ENCODE measurements at regions not wholly inside any gene's neighbourhood (a gene's known extent, or its start where the extent isn't known, plus 50 kb on each side); places are given as distances from the start of the nearest gene placed in this dataset.
"Not testable (repeated sequence)": the region's sequence is repeated elsewhere in the genome, so short reads cannot be mapped to it uniquely, and the experiment has no call there.

DNA sequence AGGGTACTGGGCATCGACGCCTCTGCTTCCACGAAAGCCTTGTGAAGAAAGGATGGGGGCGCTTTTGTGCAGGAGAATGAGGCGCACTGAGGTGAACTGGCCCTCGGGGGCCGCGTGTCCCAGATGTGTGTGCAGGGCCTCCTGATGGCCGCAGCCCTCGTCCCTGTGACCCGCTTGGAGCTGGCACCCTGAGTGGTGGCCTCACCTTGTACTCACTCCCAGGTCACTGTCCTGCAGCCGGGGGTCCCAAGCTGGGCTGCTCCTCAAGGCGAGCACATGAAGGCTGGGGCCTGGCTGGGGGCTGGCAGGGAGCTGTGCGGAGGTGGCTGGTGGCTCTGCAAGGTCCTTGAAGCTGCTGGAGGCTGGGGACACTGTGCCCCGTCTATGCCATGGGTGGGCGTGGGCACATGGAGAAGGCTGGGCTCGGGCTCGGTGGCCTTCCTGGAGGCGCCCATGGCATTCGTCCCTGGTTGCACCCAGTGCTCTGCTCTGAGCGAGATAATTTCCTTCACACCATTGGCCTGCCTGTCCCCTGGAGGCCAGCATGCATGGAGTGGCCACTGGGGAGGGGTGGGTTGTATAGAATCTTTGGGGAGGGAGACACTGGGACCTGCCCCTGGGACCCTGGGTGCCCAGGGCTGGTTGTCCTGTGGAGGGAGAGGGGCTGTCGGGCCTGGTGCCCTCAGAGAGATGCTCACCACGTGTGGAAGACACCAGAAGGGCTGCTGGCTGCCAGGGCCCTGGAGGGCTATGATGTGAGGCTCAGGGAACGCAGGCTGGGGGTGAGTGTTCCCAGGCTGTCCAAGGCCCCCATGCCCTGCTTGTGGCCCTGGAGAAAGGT is 79.3 kb downstream of the TMEM121 start (continued):
- TF ChIP-seq ZBTB10 (CRISPR knock-in tag; IDR thresholded peaks at IDR 0.05; ENCODE audit: borderline replicate concordance) (no peak), SALL2 (CRISPR knock-in tag; IDR thresholded peaks at IDR 0.05) (no peak), RORA (CRISPR knock-in tag; IDR thresholded peaks at IDR 0.05) (no peak), PRMT3 (CRISPR knock-in tag; IDR thresholded peaks at IDR 0.05; ENCODE audit: borderline replicate concordance, low read depth) (no peak)

DNA sequence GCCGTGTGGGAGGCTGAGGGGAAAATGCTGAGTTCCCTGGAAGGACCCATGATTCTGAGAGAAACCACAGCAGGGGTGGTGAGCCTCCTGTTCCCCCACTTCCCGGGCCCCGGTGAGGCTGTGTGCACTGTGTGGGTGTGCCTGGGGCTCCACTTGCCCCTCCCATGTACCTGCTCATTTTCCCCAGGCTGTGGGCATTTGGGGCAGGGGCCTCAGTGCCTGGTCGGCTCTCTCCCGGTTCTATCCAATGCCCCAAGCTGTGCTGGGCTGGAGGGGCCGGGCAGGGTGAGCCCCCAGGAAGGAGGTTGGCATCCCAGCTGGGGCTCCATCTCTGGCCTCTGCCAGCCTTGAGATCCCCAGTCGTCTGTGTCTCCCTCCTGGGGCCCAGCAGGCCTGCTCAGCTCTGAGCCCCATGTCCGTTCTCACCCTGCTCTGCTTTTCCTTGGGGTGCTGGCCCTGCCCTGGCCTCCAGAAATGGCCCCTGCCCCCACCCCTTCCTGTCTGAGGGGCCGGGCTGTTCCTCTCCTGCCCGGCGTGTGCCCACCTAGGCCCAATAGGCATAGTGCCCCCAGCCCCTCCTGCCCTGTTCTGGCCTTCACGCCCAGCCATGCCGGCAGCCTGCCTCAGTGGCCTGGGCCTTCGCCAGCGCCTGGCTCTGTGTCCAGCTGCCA is 80.1 kb downstream of the TMEM121 start:
- H4K20me1 ChIP-seq (ENCODE audit: insufficient read depth, low read length); FAIRE-seq; H3K9me3 ChIP-seq (ENCODE audit: low read length); CTCF ChIA-PET (ENCODE audit: low intra/inter-chr PET ratio, low total read pairs); H3K36me3 ChIP-seq (replicated peaks in 1 of 2; ENCODE audit: control insufficient read depth in 1 of 2, insufficient read depth in 2 of 2, low read length in 2 of 2); H3K9ac ChIP-seq (ENCODE audit: insufficient read depth, low read depth, low read length); H3K27ac ChIP-seq (ENCODE audit: extremely low read length, insufficient read depth, low read length); POLR2A ChIA-PET; H3K4me1 ChIP-seq (ENCODE audit: insufficient read depth, low read length); ATAC-seq; H3K4me2 ChIP-seq (ENCODE audit: low read depth, low read length); H2AFZ ChIP-seq (ENCODE audit: low read length); H3K79me2 ChIP-seq (ENCODE audit: insufficient read depth, low read length); H3K4me3 ChIP-seq (replicated peaks in 1 of 3; ENCODE audit: insufficient read depth in 1 of 3, low read depth in 2 of 3, low read length in 3 of 3); DNase-seq (ENCODE audit: low spot score); in situ Hi-C loops (cut with HindIII; ENCODE audit: extremely low pct_ligation_motif_present, low pct_unique_long_range_greater_than_20kb); intact Hi-C loops (cut with micrococcal nuclease; ENCODE audit: unreplicated experiment); BruUV-seq (replicated peaks): not testable (repeated sequence)
- WGBS (ENCODE audit: low lambda C conversion rate): 3% methylated on average over 7 of the region's 15 CpGs
- H3K27me3 ChIP-seq (ENCODE audit: control insufficient read depth in 1 of 2, insufficient read depth in 2 of 2, low read length in 2 of 2): peaks cover 2 to 24% of the 10 kb centered on the region in 2 experiments; a peak in 4 of 5 replicates

- peaks cover 2 to 19% of the 10 kb centered on the region in 2 experiments; a peak in 4 of 5 replicates for H3K27me3 ChIP-seq (ENCODE audit: control insufficient read depth in 1 of 2, insufficient read depth in 2 of 2, low read length in 2 of 2)
- H3K4me2 ChIP-seq (ENCODE audit: low read depth, low read length); H2AFZ ChIP-seq (ENCODE audit: low read length); H3K9me3 ChIP-seq (ENCODE audit: low read length); H3K4me3 ChIP-seq (replicated peaks in 1 of 3; ENCODE audit: insufficient read depth in 1 of 3, low read depth in 2 of 3, low read length in 3 of 3); H3K9ac ChIP-seq (ENCODE audit: insufficient read depth, low read depth, low read length); intact Hi-C loops (cut with micrococcal nuclease; ENCODE audit: unreplicated experiment); in situ Hi-C loops (cut with HindIII; ENCODE audit: extremely low pct_ligation_motif_present, low pct_unique_long_range_greater_than_20kb); H3K4me1 ChIP-seq (ENCODE audit: insufficient read depth, low read length); H3K36me3 ChIP-seq (replicated peaks in 1 of 2; ENCODE audit: control insufficient read depth in 1 of 2, insufficient read depth in 2 of 2, low read length in 2 of 2); DNase-seq (ENCODE audit: low spot score); BruUV-seq (replicated peaks); FAIRE-seq; POLR2A ChIA-PET; ATAC-seq; H3K27ac ChIP-seq (ENCODE audit: extremely low read length, insufficient read depth, low read length); CTCF ChIA-PET (ENCODE audit: low intra/inter-chr PET ratio, low total read pairs); H3K79me2 ChIP-seq (ENCODE audit: insufficient read depth, low read length); H4K20me1 ChIP-seq (ENCODE audit: insufficient read depth, low read length): not testable (repeated sequence)
- WGBS (ENCODE audit: low lambda C conversion rate): no CpG with 5 or more reads among the region's 16 CpGs
Observed at GRCh38 chr14:105607025-105607424, 80.6 kb downstream of the TMEM121 start.

- H3K9ac ChIP-seq (ENCODE audit: insufficient read depth, low read depth, low read length); ATAC-seq; H3K4me3 ChIP-seq (replicated peaks in 1 of 3; ENCODE audit: insufficient read depth in 1 of 3, low read depth in 2 of 3, low read length in 3 of 3); intact Hi-C loops (cut with micrococcal nuclease; ENCODE audit: unreplicated experiment); H3K27me3 ChIP-seq (ENCODE audit: control insufficient read depth in 1 of 2, insufficient read depth in 2 of 2, low read length in 2 of 2); CTCF ChIA-PET (ENCODE audit: low intra/inter-chr PET ratio, low total read pairs); H3K79me2 ChIP-seq (ENCODE audit: insufficient read depth, low read length); H3K4me1 ChIP-seq (ENCODE audit: insufficient read depth, low read length); H4K20me1 ChIP-seq (ENCODE audit: insufficient read depth, low read length); DNase-seq (ENCODE audit: low spot score); BruUV-seq (replicated peaks); POLR2A ChIA-PET; in situ Hi-C loops (cut with HindIII; ENCODE audit: extremely low pct_ligation_motif_present, low pct_unique_long_range_greater_than_20kb); H3K4me2 ChIP-seq (ENCODE audit: low read depth, low read length); FAIRE-seq; H3K27ac ChIP-seq (ENCODE audit: extremely low read length, insufficient read depth, low read length); H3K9me3 ChIP-seq (ENCODE audit: low read length); H2AFZ ChIP-seq (ENCODE audit: low read length); H3K36me3 ChIP-seq (replicated peaks in 1 of 2; ENCODE audit: control insufficient read depth in 1 of 2, insufficient read depth in 2 of 2, low read length in 2 of 2): not testable (repeated sequence)
- WGBS (ENCODE audit: low lambda C conversion rate): 0% methylated on average over 1 of the region's 4 CpGs
Observed at GRCh38 chr14:105614987-105615386, 88.6 kb downstream of the TMEM121 start.

Measured in HepG2 (cell line).